ENCODE measurements at regions not wholly inside any gene's neighbourhood (a gene's known extent, or its start where the extent isn't known, plus 50 kb on each side); places are given as distances from the start of the nearest gene placed in this dataset.

GRCh38 chr2:24418166-24418841 lies 58.0 kb upstream of the ITSN2 start:
- TF ChIP-seq POLR2A (IDR thresholded peaks at IDR 0.05; ENCODE audit: low read depth) (no peak), CTCF (IDR thresholded peaks at IDR 0.05) (no peak)

All from esophagus muscularis mucosa (tissue), 3 donors.